ENCODE measurements at regions not wholly inside any gene's neighbourhood (a gene's known extent, or its start where the extent isn't known, plus 50 kb on each side); places are given as distances from the start of the nearest gene placed in this dataset.
"Not testable (repeated sequence)": the region's sequence is repeated elsewhere in the genome, so short reads cannot be mapped to it uniquely, and the experiment has no call there.

DNA sequence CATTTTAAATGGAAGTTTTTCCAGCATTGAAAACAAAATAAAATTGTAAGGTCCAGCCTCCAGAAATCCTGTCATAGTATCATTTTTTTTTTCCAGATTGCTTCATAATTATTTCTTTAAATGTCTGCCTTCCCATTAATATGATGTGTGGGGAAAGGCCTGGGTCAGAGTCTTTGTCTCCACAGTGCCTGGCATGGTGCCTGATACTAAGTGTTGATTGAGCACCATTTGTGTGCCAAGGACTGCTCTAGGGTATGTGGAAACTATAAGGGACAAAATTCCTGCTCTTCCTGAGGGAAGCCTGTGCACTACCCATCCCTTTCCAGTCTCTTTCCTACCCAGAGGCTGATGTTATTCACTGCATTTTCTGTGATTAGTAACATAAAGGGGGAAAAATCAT, 53.1 kb upstream of the BEND4 start:
- no peak for DNase-seq (ENCODE audit: low read depth)

DNA sequence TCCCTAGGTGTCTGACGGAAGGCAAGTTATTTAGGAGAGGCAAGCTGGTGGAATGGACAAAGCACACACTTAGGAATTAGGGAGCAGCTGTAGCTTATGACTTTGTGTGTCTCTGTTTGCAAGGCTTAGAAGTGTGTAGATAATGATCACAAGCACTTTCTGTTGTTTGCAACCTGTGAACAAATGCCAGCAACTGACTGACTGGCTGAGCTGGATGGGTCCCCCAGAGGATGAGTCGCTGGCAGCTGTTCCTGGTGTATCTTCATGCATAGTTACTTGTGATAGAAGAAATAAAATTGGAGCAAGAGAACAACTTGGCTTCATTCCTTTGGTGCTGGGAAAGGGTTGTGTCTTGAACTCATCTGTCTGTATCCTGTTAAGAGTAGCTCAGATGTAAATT, 64.2 kb upstream of the BEND4 start:
- DNase-seq (ENCODE audit: low read depth) = no peak

DNA sequence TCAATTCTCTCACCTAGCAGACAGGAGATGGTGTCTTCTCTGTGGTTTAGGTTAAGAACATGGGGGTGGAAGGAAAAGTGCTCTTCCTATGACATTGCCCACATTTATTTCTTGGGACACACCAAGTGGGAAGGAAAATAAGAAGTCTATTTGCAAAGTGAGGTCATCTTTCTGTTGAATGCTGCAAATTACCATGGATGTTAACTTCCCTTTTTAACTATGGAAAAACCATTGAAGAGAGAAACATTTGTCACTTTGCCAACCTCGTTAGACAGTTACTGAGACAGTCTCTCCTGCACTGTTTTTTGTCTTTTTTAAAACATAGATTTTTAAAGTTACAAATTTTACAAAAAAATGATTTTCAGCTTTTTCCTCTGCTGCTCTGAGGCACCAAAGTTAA, 72.8 kb upstream of the BEND4 start:
- DNase-seq (ENCODE audit: low read depth) = no peak

DNA sequence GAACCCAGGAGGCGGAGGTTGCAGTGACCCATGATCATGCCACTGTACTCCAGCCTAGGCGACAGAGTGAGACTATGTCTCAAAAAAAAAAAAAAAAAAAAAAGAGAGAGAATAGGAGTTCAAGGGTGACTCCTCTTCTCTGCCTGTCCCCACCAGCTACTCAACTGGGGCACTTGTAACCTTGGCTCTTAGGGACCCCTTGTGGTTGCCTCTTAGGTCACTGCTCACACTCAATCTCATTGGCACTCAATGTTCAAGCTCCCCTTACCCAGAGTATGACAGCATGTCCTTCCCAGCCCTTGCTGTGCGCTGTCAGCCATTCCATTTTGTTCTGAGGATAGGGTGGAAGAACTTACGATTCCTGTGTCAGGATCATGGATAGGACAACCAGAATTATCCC, 82.4 kb upstream of the BEND4 start:
- no peak for DNase-seq (ENCODE audit: low read depth)

DNA sequence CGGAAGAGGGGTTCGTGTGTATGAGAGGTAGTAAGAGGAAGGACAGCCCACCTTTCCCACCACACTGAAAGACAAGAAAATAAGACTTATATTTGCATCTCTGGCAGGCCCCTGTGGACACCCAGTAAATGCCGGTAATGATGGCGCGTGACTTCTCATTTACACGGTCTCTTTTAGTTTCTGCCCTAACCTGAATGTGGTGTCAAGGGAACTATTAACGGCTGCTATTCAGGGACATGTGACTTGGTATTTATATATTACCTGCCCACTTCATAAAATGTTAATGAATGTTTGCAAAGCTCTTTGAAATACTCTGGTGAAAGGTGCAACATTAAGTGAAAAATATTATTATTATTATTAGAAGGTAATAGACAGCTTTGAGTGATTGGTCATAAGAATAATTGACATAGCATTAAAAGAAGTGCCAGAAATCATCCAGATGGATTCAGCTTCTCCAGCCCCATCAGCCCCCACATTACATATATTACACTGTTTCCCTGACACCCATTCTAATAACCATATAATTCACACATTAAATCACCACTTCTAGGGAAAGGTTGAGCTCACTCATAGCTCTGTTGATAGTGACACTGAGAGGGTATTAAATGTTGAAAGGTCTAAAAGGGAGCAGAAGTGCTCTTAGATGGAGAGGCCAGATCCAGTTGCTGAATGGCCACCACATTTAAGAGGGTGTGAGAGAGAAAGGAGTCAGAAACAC, 83.0 kb upstream of the BEND4 start:
- no peak for DNase-seq (ENCODE audit: low read depth)

DNA sequence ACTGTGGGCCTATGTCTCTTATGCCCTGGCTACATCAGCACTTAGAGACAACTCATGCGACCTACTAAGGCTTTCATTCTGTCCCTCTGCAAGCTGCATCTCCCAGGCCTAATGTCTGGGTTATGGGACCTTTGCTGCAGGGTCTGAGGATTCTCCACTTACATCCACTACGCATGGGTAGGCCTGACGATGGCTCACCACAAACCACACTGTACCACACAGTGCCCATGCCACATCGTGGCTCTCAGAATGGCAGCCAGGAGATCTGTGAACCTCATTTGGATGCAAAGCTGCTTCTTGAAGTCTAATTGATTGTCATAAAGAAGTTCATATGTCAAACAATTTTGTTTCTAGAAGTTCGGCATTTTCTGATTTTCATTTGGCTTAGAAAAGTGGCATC, 84.6 kb upstream of the BEND4 start:
- no peak for DNase-seq (ENCODE audit: low read depth)

DNA sequence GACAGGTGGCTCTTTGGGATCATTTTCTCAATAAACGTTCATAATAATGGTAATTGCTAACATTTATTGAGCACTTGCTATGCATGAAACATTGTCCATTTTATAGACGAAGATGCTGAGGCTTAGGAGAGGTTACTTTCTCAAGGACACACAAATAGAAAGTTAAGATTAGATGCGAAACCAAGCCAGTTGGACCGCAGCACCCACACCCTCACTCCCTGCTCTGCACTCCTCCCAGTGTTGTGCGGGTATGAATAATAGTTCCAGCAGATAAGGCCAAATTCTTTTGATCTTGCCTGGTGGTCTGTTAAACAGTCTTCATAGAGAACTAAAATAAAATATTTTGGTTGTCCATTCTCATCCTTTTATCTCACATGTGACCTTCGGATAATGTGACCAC, 85.0 kb upstream of the BEND4 start:
- no peak for DNase-seq (ENCODE audit: low read depth)

DNA sequence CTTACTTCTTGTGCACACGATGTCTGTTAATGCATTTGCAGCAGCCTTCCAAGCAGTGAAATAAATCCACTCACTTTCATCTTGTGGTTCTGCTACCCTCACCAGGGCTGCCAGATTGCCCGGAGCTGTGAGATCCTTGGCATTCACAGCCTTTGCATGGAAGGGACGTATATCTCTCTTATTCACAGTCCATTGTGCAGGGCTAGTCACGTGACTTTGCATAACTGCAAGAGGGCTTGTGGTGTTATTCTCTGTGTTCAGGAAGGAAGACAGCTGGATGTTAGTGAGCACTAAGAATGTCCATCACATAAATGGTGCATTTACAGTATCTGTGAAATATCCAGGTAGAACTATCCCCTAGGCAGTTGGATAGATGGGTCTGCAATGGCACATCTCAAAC, 96.5 kb upstream of the BEND4 start:
- DNase-seq (ENCODE audit: low read depth) = no peak

DNA sequence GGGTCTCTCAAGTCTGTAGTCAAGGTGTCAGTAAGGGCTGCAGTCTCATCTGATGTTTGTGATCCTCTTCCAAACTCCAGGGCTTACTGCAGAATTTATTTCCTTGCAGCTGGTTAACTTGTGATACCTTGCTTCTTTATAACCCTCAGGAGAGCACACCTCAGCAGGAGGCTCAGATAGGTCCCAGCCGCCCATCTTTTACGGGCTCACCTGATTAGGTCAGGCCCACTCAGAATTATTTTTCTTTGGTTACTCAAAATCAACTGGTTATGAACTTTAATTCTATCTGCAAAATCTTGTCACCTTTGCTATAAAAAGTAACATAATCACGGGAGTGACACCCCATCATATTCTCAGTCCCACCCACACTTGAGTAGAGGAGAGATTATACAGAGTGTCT, 99.9 kb upstream of the BEND4 start:
- no peak for DNase-seq (ENCODE audit: low read depth)

DNA sequence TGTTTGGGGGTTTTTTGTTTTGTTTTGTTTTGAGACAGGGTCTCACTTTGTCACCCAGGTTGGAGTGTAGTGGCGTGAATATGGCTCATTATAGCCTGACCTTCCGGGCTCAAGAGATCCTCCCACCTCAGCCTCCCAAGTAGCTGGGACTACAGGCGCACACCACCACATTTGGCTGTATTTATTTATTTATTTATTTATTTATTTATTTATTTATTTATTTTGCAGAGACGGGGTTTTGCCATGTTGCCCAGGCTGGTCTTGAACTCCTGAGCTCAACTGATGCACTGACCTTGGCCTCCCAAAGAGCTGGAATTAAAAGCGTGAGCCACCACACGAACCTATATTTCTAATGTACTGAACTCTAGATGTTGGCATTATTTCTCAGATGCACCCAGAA, 105.2 kb upstream of the BEND4 start:
- not testable (repeated sequence) for DNase-seq (ENCODE audit: low read depth)

DNA sequence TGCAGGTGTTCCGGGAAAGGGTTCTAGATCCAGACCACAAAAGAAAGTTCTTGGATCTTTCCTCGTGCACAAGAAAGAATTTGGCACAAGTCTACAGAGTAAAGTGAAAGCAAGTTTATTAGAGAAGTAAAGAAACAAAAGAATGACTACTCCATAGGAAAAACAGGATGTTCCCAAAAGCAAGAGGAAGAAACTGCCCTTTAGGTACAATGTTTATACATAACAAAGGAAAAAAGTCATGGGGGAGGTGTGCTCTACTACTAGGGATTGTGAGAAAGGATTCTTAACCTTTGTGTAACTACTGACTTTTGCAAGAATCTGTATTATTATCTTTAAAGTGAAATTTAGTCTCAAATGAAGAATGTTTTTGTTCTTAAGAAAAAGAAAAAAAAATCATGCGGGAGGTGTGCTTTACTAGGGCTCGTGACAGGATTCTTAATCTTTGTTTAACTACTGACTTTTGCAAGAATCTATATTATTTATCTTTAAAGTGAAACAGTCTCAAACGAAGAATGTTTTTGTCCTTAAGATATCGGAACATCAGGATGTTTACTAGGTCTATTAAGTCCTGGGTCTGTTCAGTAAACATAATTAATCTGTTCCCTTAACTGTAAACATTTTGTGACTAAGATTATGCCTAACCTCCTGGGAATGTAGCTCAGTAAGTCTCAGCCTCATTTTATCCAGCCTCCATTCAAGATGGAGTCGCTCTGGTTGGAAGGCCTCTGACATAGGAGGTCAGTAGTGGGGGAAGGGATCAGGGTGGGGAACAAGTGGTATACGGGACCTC, 110.4 kb upstream of the BEND4 start:
- no peak for DNase-seq (ENCODE audit: low read depth)

DNA sequence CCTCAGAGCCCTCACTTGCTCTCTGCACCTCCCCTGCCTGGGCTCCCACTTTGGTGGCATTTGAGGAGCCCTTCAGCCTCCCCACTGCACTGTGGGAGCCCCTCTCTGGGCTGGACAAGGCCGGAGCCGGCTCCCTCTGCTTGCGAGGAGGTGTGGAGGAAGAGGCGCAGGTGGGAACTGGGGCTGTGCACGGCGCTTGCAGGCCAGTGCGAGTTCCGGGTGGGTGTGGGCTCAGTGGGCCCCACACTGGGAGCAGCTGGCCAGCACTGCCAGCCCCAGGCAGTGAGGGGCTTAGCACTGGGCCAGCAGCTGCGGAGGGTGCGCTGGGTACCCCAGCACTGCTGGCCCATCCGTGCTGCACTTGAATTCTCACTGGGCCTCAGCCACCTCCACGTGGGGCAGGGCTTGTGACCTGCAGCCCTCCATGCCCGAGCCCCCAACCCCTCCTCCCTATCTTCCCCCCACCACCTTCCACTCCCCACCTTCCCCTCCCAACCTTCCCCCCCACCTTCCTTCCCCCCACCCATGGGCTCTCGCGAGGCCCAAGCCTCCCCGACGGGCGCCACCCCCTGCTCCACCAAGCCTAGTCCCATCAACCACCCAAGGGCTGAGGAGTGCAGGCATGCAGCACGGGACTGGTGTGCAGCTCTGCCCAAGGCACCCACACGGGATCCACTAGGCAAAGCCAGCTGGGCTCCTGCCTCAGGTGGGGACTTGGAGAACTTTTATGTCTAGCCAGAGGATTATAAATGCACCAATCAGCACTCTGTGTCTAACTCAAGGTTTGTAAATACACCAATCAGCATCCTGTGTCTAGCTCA, 113.5 kb upstream of the BEND4 start:
- no peak for DNase-seq (ENCODE audit: low read depth)

DNA sequence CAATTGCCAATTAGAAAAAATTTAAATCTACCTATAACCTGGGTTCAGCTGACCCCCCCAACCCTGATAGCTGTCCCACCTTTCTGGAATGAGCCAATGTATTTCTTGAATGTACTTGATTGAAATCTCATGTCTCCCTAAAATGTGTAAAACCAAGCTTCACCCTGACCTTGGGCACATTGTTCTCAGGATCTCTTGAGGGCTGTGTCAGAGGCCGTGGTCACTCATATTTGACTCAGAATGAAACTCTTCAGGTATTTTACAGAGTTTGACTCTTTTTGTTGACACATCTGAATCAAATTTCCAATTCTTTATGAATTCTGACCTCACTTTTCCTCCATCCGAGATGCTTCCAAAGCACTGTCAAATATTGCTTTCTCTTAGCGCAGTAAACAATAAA, 115.3 kb upstream of the BEND4 start:
- no peak for DNase-seq (ENCODE audit: low read depth)

DNA sequence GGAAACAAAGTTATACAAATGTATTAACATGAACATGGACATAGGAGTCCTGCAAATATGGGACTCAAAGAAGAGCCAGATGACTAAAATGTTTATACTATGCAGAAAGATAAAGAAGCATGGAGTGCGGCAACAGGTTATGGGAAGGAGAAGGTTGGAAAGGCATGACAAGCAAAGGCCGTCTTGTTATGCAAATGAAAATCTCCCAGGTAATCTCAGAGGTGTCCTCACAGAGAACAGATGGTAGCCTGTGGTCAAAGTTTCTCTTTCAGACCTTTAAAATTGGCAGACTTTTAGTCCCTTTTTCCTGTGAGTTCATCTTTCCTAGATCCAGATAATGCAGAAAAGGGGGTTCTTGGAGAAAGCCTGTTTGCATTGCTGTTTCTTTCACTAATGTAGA, 116.4 kb upstream of the BEND4 start:
- no peak for DNase-seq (ENCODE audit: low read depth)

DNA sequence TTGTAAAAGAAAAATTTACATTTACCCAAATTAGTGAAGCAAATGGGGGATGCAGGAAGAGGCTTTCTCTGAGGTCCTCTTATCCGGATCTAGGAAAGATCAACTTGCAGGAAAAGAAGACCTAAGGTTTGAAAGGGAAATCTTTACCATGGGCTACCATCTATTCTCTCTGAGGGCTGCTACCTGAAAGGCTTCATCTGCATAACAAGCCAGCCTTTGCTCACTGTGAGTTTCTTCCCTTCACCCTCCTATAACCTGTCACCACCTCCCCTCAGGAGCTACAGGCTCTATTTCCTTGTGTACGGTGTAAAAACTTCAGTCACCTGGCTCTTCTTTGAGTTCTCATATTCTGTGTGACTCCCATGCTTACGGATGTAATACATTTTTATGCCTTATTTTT, 118.6 kb upstream of the BEND4 start:
- no peak for DNase-seq (ENCODE audit: low read depth)

DNA sequence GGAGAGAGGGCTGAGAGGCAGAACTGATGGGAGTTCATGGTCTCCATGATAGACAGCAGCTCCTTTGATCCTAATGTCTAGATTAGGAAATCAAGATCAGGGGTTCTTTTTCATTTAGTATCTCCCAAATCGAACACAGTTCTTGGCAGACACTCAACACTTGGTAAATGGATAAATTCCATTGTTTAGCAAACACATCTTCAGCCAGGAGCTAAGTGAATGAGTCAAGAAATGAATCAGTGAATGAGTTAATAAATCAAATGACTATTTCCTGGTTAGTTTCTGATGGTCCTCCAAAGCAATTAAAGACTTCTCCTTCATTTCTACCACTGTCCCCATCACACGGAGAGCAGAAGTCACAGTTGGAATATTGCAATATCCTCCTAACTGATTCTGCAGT, 120.0 kb upstream of the SHISA3 start:
- no peak for DNase-seq (ENCODE audit: low read depth)

DNA sequence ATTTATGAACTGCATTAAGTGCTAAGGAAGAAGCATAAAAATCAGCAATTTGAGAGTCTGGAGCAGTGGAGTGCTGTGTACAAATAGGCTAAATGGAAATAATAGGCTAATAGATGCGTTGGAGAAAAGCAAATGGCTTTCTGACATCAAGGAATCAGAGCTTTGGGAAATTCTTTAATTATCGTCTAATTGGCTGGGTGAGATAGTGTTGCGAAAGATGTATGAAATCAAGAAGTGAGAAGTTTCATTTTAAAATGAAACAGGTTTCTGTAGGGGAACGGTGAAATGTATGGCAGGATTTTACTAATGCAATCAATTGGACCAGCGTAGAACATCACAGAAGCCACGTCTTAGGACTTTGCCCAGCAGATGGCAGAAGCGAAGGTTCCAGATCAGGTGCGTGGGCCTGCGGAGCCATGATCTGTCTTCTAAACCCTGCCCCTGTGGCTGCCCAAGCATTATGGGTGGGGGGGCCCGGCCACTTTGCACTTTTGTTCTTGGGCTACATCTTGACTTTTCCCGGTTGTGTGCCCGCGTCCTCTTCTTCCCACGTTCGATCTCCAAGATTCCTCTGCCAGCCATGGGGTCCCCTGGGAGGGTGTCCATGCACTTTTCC, 118.5 kb upstream of the SHISA3 start:
- no peak for DNase-seq (ENCODE audit: low read depth)

DNA sequence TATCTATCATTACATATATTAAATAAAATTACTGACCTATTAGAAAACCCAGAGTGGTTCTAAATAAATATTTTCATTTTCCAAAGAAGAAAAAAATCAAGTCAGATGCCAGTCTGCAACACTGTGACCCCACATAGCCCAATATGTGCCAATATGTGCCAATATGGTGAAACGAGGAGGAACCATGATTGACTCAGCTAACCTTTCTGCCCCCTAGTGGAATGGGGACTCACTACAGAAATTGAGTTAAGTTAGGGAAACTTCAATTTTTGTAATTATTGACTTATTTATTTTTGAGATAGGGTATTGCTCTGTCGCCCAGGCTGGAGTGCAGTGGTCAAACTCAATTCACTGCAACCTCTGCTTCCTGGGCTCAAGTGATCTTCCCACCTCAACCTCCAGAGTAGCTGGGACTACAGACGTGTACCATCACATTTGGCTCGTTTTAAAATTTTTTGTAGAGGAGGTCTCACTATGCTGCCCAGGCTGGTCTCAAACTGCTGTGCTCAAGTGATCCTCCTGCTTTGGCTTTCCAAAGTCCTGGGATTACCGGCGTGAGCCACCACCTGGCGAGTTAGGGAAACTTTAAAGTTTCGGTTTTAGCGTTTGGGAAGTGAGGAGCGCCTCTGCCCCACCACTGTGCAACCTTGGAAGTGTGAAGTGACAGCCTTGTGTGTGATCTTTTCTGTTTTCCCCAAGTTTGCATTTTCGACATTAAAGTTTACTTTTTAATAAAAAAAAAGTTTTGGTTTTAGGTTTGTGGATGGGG, 116.8 kb upstream of the SHISA3 start:
- no peak for DNase-seq (ENCODE audit: low read depth)

DNA sequence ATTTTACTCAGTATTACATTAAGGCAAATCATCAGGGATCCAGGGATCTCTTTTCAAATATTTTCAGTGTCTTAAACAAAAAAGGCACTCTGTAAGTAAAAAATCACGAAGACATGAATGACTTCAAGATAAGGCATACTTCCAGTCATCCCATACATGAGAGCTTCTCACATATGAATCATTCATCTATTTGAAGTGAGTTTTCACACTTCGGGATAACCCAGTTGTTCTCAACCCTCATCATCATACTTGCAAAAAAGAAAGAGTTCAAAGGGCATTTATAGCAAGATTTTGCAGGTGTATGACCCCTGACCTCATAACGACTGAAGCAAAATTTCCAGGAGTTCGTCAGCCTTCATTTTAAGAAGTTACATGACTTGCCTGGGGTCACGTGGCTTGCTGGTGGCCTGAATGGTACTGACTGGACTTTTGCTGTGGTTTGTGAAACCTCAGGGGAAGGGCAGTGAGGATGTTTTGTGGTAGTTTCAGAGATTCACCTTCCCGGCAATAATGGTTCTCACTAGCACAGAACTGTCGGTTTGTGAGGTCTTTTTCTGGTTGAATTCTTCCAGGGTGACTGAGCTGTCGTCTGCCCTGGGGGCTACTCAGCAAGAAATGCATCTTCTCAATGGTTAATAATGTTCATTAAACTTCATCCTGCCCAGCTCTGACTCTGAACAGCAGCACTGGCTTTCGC, 115.8 kb upstream of the SHISA3 start:
- no peak for DNase-seq (ENCODE audit: low read depth)

DNA sequence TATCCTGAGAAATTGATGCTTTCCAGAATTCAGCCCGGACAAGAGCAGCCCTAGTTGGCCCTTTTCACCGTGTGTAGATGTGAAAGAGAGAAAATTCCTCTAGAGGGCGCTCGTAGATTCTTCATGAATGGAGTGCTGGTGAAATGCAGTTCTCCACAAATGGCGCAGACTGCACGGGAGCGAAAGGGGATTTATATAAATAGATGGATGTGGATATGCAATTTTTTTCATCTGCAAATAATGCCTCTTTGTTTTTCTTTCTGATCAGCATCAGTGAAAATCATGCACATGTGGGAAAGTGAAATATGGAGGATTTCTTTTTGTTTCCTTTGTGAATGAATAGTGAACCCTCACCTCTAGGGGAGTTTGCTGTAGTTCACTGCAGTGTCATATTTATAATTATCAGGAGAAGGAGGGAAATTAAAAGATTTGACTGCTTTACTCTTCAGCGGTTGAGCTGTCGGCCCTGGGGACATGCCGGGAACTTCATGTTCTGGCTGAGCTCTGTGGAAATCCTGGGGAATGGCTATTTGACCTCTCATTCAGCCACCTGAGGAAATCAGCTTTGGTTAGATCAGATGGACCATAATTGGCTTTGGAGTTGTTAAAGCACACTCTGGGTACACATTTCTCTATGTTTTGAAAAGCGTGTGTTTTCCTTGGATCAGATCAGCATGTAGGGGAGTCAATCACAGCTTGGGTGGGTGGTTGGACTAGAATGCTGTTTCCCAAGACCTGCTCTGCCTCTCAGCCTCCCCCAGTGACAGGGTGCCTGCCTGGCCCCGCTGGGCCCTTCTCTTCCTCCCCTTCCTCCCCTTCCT, 115.0 kb upstream of the SHISA3 start:
- DNase-seq (ENCODE audit: low read depth) = peak; percentile 10
